ENCODE measurements at regions not wholly inside any gene's neighbourhood (a gene's known extent, or its start where the extent isn't known, plus 50 kb on each side); places are given as distances from the start of the nearest gene placed in this dataset.

- DNase-seq: no peak
These were observed 367.6 kb downstream of the TXNL1 start for GRCh38 chr18:56270671-56271250.

- DNase-seq: no peak
These were observed 368.4 kb downstream of the TXNL1 start for GRCh38 chr18:56269958-56270357.

DNA sequence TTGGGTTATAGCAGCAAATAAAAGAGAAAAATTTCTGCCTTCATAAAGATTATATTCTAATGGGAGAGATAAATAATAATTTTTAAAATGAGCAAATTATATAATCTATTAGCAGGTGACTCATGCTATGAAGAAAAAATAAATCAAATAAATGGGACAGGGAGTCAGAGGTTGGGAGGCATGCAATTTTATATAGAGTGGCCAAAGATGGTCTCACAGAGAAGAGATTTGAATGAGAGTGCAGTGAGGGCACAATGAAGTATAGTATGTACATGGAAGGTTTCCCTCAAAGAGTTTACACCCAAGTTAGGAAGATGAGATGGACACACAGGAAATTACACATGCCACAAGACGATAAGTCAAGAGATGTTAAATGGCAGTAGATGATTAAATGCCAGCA, 369.4 kb downstream of the TXNL1 start:
- no peak for DNase-seq

DNA sequence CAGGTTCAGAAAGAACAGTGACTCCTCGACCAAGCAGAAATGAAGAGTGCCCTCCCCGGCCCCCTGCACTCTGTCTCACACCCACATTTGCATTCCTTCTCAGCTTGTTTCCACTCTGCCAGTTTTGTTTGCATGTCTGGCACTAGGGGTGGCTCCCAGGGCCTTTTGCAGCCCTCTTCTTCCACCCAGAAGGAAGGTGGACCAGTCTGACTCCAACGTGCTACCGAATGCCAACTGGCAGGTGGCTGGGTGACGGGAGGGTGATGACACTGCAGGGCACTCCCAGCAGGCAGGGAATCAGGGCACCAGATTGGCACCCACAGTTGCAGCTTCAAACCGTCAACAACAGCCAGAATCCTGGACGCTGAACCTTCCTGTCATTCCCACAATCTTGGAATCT, 371.1 kb downstream of the TXNL1 start:
- DNase-seq: no peak

DNA sequence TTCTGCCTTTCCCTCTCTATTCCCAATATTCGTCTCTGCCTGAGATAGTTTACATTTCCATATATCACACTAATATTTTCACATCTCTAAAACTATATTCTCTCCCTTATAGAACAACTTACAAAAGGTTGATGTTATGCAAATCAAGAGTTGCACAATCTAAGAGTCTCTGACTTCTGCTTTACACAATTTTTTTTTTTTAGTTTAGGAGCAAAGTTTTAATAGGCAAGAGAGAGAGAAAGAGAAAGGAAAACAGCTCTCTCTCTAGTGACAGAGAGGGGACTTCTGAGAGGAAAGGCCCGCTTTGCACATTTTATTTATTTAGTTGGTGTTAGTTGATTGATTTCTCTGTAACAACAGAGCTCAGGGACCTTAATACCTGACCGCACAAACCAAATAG, 380.2 kb downstream of the TXNL1 start:
- DNase-seq: no peak

- no peak for DNase-seq
These were observed 381.2 kb downstream of the TXNL1 start for GRCh38 chr18:56257205-56257604.

DNA sequence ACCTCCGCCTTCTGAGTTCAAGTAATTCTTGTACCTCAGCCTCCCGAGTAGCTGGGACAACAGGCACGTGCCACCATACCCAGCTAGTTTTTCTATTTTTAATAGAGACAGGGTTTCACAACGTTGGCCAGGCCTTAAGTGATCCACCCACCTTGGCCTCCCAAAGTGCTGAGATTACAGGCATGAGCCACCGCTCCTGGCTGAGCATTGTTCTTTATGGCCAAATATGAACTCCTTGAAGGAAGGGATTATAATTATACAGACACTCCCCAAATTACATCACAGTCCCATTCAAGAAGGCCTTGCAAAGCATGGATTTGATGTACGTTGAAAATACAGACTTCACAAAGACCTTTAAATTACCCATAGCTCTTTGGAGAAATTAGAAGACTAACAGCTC, 381.7 kb downstream of the TXNL1 start:
- no peak for DNase-seq

GRCh38 chr18:56255381-56255780, 383.0 kb downstream of the TXNL1 start:
- DNase-seq: no peak

DNA sequence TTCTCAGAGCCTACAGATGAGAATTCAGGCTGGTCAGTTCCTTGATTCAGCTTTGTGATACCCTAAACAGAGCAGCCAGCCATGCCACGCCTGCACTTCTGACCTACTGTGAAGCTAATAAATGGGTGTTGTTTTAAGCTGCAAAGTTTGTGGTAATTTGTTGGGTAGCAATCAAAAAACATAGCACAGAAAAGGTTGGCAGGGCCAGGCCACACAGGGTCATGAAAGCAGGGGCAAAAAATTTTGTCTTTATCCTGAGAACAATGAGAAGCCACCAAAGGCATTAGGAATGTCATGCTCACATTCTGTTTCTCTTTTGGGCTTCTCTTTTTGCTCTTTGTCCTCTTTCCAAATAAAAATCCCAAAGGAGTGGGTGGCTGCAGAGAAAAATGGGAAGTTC, 385.9 kb downstream of the TXNL1 start:
- DNase-seq: no peak

DNA sequence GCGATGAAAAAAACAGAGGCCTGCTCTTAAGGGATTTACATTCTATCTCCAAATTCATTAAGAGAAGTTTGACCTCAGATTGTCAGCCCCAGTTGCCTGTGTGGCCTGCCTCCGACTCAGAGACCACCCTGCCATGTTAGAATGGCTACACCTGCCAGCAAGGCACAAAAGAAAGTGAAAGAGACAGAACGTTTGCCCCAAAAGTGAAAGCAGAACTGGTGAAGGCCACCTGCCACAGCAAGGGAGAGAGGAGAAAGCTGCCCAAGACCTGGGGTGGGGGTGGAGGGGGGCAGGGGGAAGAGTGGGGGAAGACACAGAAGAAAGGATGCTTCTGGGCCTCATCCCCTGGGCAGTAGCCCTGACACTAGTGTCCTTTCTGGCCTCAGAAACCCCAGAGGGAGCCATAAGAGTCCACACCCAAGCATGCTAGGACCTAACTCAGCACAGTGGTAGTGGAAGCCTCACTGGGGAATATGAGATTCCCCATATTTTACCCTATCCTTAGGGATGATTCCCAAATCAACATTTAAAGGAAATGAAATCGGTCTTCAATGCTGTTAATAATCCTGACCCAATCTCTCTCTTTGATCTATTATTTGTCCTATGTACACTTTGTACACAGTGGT, 389.7 kb downstream of the TXNL1 start:
- no peak for DNase-seq

DNA sequence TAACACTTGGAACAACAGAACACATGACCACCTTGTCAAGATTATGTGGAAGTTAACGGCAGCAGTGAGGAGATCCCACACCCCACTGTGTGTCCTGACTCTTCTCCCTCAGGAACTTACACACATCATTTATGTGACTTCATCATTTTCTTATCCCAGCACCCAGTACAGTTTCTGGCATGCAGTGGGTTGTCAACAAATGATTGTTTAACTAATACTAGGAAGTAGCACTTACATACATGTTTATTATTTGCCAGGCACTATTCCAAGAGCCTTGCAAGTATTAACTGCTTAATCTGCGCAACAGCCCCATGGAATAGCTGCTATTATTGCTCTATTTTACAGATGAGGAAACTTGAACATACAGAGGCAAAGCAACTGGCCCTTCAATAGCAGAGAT, 391.5 kb downstream of the TXNL1 start:
- DNase-seq: no peak

DNA sequence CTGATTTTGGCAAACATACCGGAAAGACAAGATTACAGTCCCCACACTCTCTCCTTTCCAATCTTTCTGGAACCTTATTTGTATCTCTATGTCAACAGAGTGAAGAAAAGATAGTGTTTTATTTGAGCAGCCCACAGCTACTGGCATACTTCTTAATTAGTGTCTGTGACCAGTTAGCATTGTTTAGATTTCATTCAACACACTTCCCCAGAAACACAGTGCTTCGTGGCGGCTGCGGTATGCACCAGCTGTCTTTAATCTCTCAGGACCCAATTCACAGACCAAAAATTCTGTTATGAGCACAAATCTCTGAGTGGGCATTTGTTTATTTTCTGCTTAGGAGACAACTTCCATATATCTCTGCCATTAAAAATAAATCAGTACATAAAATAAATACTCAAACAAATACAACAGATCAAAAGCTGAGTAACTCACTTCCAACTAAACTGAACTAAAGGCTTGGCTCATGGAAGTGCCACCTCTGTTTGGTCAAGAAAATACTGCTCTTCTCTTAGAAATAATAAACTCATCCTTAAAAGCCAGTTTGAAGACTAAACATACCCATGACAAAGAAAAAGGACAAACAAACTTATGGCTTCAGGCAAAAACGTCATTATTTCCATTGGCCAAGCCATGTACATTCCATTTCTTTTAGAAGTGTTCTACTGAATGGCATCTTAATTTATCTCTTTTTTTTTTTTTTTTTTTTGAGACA, 392.4 kb downstream of the TXNL1 start:
- DNase-seq: no peak

DNA sequence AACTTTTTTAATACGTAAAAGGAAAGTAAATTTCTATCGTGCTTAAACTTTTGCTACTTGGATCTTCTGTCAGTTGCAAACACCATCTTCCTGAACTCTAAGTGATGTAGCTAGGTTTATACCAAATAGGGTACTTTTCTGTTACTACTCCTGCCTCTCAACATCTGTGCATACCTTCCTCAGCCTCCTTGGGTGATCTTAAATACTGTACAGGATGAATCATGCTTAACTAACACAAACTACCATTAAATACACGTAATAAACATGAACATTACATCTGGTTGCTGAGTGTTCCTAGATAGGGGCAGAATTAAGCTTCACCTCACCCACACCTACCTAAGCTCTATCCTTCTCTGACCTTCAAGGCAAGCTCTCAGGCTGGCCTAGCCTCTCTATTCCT, 398.0 kb downstream of the TXNL1 start:
- DNase-seq: no peak

DNA sequence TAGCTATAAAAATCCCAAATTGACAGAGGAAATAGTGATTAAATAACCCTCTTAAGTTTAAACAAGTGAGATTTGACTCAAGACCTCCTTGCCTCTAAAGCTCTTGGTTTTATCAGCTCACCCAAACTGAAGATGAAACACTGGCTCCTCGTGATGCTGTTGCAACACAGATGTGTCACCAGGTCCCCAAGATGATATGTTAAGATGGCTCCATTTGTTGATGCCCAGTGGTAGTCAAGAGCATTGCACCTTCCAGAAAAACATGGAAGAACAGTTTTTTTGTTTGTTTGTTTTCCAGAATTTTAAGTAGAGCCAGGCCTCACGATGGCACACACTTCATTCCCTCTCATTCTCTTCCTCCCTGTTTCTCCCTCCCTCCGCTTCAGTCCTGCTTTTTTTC, 399.8 kb downstream of the TXNL1 start:
- DNase-seq: no peak

DNA sequence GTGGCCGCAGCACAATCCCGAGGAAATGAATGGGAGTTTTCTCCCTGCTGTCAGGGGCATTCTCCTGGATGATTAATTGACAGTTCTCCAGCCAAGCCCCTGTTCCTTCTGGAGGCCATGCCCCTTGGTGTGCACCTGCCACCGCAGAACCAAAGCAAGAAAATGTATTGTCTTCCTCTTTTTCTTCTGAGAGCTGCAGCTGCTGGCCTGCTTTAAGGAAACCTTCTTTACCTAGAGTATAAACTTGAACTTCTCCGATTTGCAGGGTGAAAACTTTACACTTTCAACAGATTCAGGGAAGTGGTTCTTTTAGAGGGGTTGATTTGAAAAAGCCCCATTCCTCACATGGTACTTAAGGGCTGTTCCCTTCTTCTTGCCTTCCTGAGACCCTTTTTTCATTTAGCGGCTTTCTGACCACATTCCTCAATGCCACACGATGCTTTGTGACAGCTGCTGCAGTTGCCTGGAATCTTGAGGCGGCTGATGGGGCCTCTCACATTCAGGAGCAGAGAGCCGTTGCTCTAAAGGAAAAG, 402.8 kb downstream of the TXNL1 start:
- DNase-seq: no peak

GRCh38 chr18:56235071-56235470, 403.3 kb downstream of the TXNL1 start:
- DNase-seq: no peak

GRCh38 chr18:56233595-56233994, 404.8 kb downstream of the TXNL1 start:
- no peak for DNase-seq

- DNase-seq: no peak
These were observed 412.4 kb downstream of the TXNL1 start for GRCh38 chr18:56226025-56226424.

DNA sequence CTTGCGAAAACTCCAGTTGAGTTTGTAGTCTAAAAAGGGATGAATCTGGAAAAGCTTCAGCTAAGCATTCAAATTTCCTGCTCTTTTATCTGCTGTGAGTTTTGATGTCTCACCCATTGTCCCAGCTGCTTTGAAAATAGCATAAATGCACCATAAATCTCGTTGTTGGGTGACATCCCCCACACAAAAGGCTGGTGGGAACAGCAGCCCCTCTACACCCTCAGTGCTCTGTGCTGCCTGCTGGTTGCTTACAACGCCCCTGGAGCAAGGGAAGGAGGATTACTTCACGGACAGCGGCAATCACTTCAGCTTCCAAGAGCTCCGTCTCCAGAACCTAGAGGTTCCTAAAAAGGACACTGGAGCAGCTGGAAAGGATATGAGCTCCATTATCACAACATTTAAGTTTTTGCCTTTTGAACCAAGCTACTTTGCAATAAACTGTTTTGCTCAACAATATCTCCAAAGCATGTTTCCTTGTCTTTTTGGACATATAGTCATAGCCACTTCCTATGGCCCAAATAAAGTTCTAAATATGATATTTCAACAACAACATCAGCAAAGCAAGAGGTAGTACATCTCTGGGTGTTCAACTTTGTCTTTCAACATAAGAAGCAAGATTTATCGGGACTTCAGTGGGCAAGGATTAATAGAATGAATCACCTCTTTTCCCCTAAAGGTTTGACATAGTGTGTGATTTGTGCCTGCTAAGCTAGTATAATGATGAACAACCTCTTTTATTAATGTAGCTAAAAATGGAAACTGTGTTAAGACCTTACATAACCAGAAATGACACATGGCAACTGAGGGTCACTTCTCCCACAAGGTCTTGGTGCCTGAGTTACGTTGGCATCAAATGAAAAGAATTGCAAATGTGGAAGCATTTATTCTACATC, 413.5 kb downstream of the TXNL1 start:
- DNase-seq: no peak

- DNase-seq: no peak
These were observed 417.0 kb downstream of the TXNL1 start for GRCh38 chr18:56221195-56222065.

- no peak for DNase-seq
These were observed 421.0 kb downstream of the TXNL1 start for GRCh38 chr18:56217406-56217805.

DNA sequence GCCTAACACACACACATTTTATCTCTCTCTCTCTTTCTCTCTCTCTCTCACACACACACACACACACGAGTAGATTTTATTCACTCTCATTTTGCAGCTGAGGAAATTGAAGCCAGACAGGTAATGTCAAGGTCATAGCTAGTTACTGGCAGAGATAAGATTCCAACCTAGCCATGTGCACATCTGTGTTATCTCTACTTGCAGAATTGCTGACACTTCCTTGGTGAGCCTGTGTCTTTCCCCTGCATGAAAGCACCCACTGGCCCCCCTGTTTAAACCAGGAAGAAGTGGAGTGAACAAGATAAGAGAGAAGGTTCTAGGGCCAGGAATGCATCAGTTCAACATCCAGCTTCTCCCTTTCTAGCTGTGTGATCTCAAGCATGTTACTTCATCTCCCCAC, 423.7 kb downstream of the TXNL1 start:
- DNase-seq: no peak
